ENCODE measurements at regions not wholly inside any gene's neighbourhood (a gene's known extent, or its start where the extent isn't known, plus 50 kb on each side); places are given as distances from the start of the nearest gene placed in this dataset.

- H3K9me3 ChIP-seq: peaks cover 0 to 6% (median 0%) of the 10 kb centered on the region in 3 donors
- no peak for TF ChIP-seq CTCF (IDR thresholded peaks at IDR 0.05)
- no peak overlapping the region for H3K4me3 ChIP-seq
- no peak for DNase-seq
- no peaks in the 10 kb centered on the region for H3K36me3 ChIP-seq
- H3K4me1 ChIP-seq: no peaks in the 10 kb centered on the region
- intact Hi-C loops (cut with DNase I; ENCODE audit: low total_unique reads): no loop called here
- H3K27ac ChIP-seq: no peak overlapping the region
- H3K27me3 ChIP-seq: no peaks in the 10 kb centered on the region
Measured at GRCh38 chr11:97786961-97787360, 1233.8 kb upstream of the CNTN5 start.

GRCh38 chr11:97794876-97795275, 1225.9 kb upstream of the CNTN5 start:
- intact Hi-C loops (cut with DNase I; ENCODE audit: low total_unique reads): no loop called here
- Histone ChIP-seq H3K27ac (no peak overlapping the region), H3K4me1 (no peaks in the 10 kb centered on the region), H3K27me3 (no peaks in the 10 kb centered on the region), H3K36me3 (no peaks in the 10 kb centered on the region), H3K4me3 (no peak overlapping the region), H3K9me3 (no peaks in the 10 kb centered on the region)
- no peak for TF ChIP-seq CTCF (IDR thresholded peaks at IDR 0.05)
- DNase-seq: no peak

- no peak for TF ChIP-seq CTCF (IDR thresholded peaks at IDR 0.05)
- H3K4me3 ChIP-seq: no peak overlapping the region
- H3K27me3 ChIP-seq: no peaks in the 10 kb centered on the region
- intact Hi-C loops (cut with DNase I; ENCODE audit: low total_unique reads): no loop called here
- no peaks in the 10 kb centered on the region for H3K9me3 ChIP-seq
- H3K36me3 ChIP-seq: no peaks in the 10 kb centered on the region
- H3K4me1 ChIP-seq: no peaks in the 10 kb centered on the region
- H3K27ac ChIP-seq: no peak overlapping the region
- DNase-seq: no peak
Measured at GRCh38 chr11:97800891-97801290, 1219.9 kb upstream of the CNTN5 start.

- Histone ChIP-seq H3K4me1 (no peaks in the 10 kb centered on the region), H3K27ac (no peak overlapping the region), H3K4me3 (no peak overlapping the region), H3K9me3 (peaks cover 0 to 5% (median 0%) of the 10 kb centered on the region in 3 donors), H3K36me3 (no peaks in the 10 kb centered on the region), H3K27me3 (no peaks in the 10 kb centered on the region)
- intact Hi-C loops (cut with DNase I; ENCODE audit: low total_unique reads): no loop called here
- no peak for TF ChIP-seq CTCF (IDR thresholded peaks at IDR 0.05)
- no peak for DNase-seq
Measured at GRCh38 chr11:97814325-97814959, 1206.3 kb upstream of the CNTN5 start.

- H3K4me3 ChIP-seq: no peak overlapping the region
- H3K4me1 ChIP-seq: no peaks in the 10 kb centered on the region
- DNase-seq: no peak
- H3K9me3 ChIP-seq: no peaks in the 10 kb centered on the region
- no peak for TF ChIP-seq CTCF (IDR thresholded peaks at IDR 0.05)
- H3K27ac ChIP-seq: no peak overlapping the region
- H3K36me3 ChIP-seq: no peaks in the 10 kb centered on the region
- H3K27me3 ChIP-seq: no peaks in the 10 kb centered on the region
- intact Hi-C loops (cut with DNase I; ENCODE audit: low total_unique reads): no loop called here
Measured at GRCh38 chr11:97815667-97816066, 1205.1 kb upstream of the CNTN5 start.

GRCh38 chr11:97832451-97832850, 1188.3 kb upstream of the CNTN5 start:
- H3K27ac ChIP-seq: no peak overlapping the region
- no peak for DNase-seq
- H3K4me1 ChIP-seq: no peaks in the 10 kb centered on the region
- H3K36me3 ChIP-seq: no peaks in the 10 kb centered on the region
- no peaks in the 10 kb centered on the region for H3K27me3 ChIP-seq
- H3K4me3 ChIP-seq: no peak overlapping the region
- no peaks in the 10 kb centered on the region for H3K9me3 ChIP-seq
- no peak for TF ChIP-seq CTCF (IDR thresholded peaks at IDR 0.05)
- intact Hi-C loops (cut with DNase I; ENCODE audit: low total_unique reads): no loop called here

Data from tibial artery (tissue), 4 donors.